RWPE2 (cell line): ENCODE measurements at regions not wholly inside any gene's neighbourhood (a gene's known extent, or its start where the extent isn't known, plus 50 kb on each side); places are given as distances from the start of the nearest gene placed in this dataset.

ENCODE experiments used
- ATAC-seq: fragments of 200-7000 bp; cut with Tn5 transposase; 3 replicates; pipeline ENCODE4 v1.9.1; 2021; ENCODE audit warnings: low read depth
- DNase-seq: peaks from one replicate; pipeline ENCODE4 v3.0.0-alpha.2; 2020; ENCODE audit warnings: low spot score
- H3K27ac ChIP-seq: fragments of 450-650 bp; 2 replicates; pipeline ENCODE4 v1.5.1; 2017; ENCODE audit warnings: mild to moderate bottlenecking; ENCODE audit not compliant: poor library complexity, severe bottlenecking
- H3K27me3 ChIP-seq: fragments of 250-450 bp; sonication (Bioruptor Pico); 2 replicates; pipeline ENCODE4 v1.5.1; 2021; ENCODE audit warnings: mild to moderate bottlenecking, moderate library complexity; ENCODE audit not compliant: insufficient read depth, poor library complexity, severe bottlenecking
- H3K36me3 ChIP-seq: fragments of 250-450 bp; sonication (Bioruptor Pico); 2 replicates; pipeline ENCODE4 v1.5.1; 2020; ENCODE audit warnings: low read depth, mild to moderate bottlenecking, moderate library complexity
- H3K4me1 ChIP-seq: fragments of 250-450 bp; sonication (Bioruptor Pico); 2 replicates; pipeline ENCODE4 v1.5.1; 2021; ENCODE audit warnings: mild to moderate bottlenecking, moderate library complexity; ENCODE audit not compliant: insufficient read depth, poor library complexity, severe bottlenecking
- H3K4me3 ChIP-seq: fragments of 250-450 bp; sonication (Bioruptor Pico); 2 replicates; pipeline ENCODE4 v1.5.1; 2021; ENCODE audit warnings: mild to moderate bottlenecking, moderate library complexity; ENCODE audit not compliant: severe bottlenecking
- H3K9me3 ChIP-seq: fragments of 250-450 bp; sonication (Bioruptor Pico); 2 replicates; pipeline ENCODE4 v1.5.1; 2021; ENCODE audit warnings: mild to moderate bottlenecking, moderate library complexity; ENCODE audit not compliant: severe bottlenecking
- TF ChIP-seq, protein P1 (sequence below): fragments of 450-650 bp; IDR thresholded peaks from one replicate; pipeline ENCODE4 v1.5.1; 2017; ENCODE audit warnings: mild to moderate bottlenecking, moderate library complexity; ENCODE audit not compliant: poor library complexity, severe bottlenecking

DNA sequence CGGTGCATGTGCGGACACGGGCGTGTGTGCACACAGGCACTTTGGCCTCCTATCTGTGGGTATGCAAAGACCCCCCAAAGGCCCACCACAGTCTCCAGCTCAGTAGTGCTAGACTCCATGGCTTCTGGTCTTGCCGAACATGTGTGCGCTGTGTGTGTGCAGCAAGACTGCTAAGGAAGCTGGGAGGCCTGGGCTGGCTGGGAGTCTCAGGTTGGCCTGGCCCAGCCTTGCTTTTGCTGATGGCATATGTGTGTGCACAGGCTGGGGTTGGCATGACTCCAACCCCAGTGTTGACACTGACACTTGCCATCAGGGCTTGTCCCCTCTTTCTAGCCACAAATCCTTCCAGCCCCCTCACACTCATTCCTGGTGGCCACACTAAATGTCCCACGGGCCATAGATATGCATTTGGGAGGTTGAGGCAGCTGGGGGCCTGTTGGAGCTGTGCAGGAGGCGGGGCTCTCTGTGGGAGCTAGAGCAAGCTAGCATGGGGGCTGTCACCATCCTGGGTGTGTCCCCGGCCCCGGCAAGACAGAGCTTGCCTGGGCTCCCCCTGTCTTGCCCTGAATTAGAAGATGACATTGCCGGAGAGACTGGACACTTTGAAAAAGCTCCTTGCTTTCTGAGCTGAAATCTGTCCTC lies 60.9 kb upstream of the NECTIN1 start:
- Histone ChIP-seq H3K36me3 (no peaks in the 10 kb centered on the region), H3K27me3 (no peaks in the 10 kb centered on the region), H3K9me3 (no peaks in the 10 kb centered on the region), H3K4me3 (no peak overlapping the region), H3K4me1 (peaks cover 1% of the 10 kb centered on the region), H3K27ac (no peak overlapping the region)
- TF ChIP-seq, protein P1, sequence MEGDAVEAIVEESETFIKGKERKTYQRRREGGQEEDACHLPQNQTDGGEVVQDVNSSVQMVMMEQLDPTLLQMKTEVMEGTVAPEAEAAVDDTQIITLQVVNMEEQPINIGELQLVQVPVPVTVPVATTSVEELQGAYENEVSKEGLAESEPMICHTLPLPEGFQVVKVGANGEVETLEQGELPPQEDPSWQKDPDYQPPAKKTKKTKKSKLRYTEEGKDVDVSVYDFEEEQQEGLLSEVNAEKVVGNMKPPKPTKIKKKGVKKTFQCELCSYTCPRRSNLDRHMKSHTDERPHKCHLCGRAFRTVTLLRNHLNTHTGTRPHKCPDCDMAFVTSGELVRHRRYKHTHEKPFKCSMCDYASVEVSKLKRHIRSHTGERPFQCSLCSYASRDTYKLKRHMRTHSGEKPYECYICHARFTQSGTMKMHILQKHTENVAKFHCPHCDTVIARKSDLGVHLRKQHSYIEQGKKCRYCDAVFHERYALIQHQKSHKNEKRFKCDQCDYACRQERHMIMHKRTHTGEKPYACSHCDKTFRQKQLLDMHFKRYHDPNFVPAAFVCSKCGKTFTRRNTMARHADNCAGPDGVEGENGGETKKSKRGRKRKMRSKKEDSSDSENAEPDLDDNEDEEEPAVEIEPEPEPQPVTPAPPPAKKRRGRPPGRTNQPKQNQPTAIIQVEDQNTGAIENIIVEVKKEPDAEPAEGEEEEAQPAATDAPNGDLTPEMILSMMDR, result no peak
- peak; percentile 48 for DNase-seq
- no peak for ATAC-seq

GRCh38 chr11:119788911-119789560 lies 60.0 kb upstream of the NECTIN1 start:
- no peak for DNase-seq
- no peaks in the 10 kb centered on the region for H3K36me3 ChIP-seq
- TF ChIP-seq, protein P1, result no peak

DNA sequence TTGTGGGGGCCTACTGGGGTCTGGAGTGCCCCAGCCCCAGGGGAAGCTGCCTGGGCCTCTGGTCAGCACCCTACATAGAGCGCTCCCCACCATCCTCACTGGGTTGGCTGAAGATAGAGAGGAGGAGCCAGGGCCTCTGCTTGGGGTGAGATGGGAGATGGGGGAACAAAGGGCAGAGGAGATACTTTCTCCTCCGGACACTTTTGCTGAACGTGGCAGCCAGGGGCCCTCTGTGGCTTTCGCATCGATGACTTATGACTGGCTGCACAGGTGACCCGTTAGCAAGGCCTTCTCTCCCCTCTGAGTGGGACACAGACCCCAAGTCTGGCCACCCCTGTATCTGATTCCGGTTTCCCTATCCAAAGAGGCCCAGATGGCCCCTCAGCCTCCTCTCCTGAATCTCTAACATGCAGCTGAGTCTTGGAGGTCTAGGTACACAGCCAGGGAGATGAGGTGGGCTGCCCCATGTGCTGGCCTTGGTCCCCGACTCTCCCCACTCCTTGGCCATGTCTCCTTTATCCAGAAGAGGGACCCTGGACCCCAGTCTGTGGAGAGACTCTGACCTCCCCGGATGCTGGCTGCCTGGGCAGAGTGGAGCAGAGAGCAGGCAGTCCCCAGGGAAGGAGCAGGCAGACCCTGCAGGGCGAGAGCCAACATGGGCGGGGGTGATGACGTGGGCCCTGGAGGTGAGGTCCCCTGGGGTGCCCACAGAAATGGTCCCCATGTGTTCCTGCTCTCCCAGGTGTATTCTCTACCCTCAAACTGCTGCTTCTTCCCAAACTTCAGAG lies 59.3 kb upstream of the NECTIN1 start:
- H3K9me3 ChIP-seq, result no peaks in the 10 kb centered on the region
- no peaks in the 10 kb centered on the region for H3K36me3 ChIP-seq
- no peak overlapping the region for H3K27ac ChIP-seq
- ATAC-seq (no peak), DNase-seq (no peak)
- TF ChIP-seq, protein P1, result no peak
- H3K4me3 ChIP-seq, result no peak overlapping the region
- no peaks in the 10 kb centered on the region for H3K27me3 ChIP-seq
- no peaks in the 10 kb centered on the region for H3K4me1 ChIP-seq

More at GRCh38 chr11:119788911-119789560, 60.0 kb upstream of the NECTIN1 start:
- no peaks in the 10 kb centered on the region for H3K4me1 ChIP-seq
- H3K27me3 ChIP-seq, result no peaks in the 10 kb centered on the region
- H3K4me3 ChIP-seq, result no peak overlapping the region
- H3K27ac ChIP-seq, result no peak overlapping the region
- no peak for ATAC-seq
- no peaks in the 10 kb centered on the region for H3K9me3 ChIP-seq

- H3K36me3 ChIP-seq, result no peaks in the 10 kb centered on the region
- DNase-seq (no peak), ATAC-seq (no peak)
- no peaks in the 10 kb centered on the region for H3K4me1 ChIP-seq
- TF ChIP-seq, protein P1, result no peak
- H3K9me3 ChIP-seq, result no peaks in the 10 kb centered on the region
- no peak overlapping the region for H3K4me3 ChIP-seq
- no peaks in the 10 kb centered on the region for H3K27me3 ChIP-seq
- H3K27ac ChIP-seq, result no peak overlapping the region
Measured at GRCh38 chr11:119787074-119787461, 58.1 kb upstream of the NECTIN1 start.
